Thyroid gland (tissue), 4 donors: ENCODE measurements at regions not wholly inside any gene's neighbourhood (a gene's known extent, or its start where the extent isn't known, plus 50 kb on each side); places are given as distances from the start of the nearest gene placed in this dataset.

Experiments used
- CTCF ChIP-seq, 6 experiments: fragments of 200-600 bp in 3 of 6; fragments of 450-650 bp in 3 of 6; sonication (generic) in 3 of 6; IDR thresholded peaks; one replicate each; pipeline ENCODE4 v1.5.1; 2016 to 2019; ENCODE audit warnings: antibody characterized with exemption in 6 of 6, mild to moderate bottlenecking in 2 of 6, inconsistent platforms in 1 of 6, moderate library complexity in 1 of 6
- POLR2A ChIP-seq, 2 donors: fragments of 450-650 bp; IDR thresholded peaks; one replicate each; pipeline ENCODE4 v1.6.1; 2017; ENCODE audit warnings: antibody characterized with exemption in 2 of 2, mild to moderate bottlenecking in 2 of 2, moderate library complexity in 1 of 2

- TF ChIP-seq CTCF (IDR thresholded peaks at IDR 0.05) (no peak), POLR2A (IDR thresholded peaks at IDR 0.05) (no peak)
Measured at GRCh38 chr13:100789968-100790367, 115.4 kb upstream of the TMTC4 start.
